NCI-H524 (cell line): ENCODE measurements at regions not wholly inside any gene's neighbourhood (a gene's known extent, or its start where the extent isn't known, plus 50 kb on each side); places are given as distances from the start of the nearest gene placed in this dataset.

Experiments used
- DNase-seq, 2 experiments: peaks; one replicate each; lab custom pipeline; 2025; lab: John Stamatoyannopoulos, UW

GRCh38 chr5:73228052-73228451 lies 55.1 kb downstream of the TMEM174 start:
- no peak for DNase-seq
